HK-2 (cell line): ENCODE measurements at regions not wholly inside any gene's neighbourhood (a gene's known extent, or its start where the extent isn't known, plus 50 kb on each side); places are given as distances from the start of the nearest gene placed in this dataset.
"Not testable (repeated sequence)": the region's sequence is repeated elsewhere in the genome, so short reads cannot be mapped to it uniquely, and the experiment has no call there.

Experiments used
- DNase-seq: peaks from one replicate; pipeline ENCODE4 v3.0.0-alpha.2; 2018; ENCODE audit not compliant: unreplicated experiment

DNA sequence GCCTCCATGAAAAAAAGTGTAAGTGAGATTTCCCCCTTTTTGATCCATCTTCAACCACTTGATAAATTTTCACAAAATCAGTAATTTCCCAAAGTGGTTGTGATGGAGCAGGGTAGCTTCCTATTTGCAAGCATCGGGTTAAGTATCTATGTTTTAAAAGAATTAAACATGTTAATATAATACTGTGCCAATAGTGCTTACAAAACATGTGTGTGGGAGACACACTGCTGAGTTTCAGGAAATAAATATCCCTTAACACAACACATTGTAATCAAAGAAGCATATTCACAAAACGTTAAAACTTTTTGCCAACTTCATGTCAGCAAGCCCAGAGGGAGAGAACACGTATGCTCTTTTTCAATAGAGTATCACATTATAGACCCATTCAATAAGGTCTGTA, 526.9 kb downstream of the TTLL7 start:
- DNase-seq = not testable (repeated sequence)

DNA sequence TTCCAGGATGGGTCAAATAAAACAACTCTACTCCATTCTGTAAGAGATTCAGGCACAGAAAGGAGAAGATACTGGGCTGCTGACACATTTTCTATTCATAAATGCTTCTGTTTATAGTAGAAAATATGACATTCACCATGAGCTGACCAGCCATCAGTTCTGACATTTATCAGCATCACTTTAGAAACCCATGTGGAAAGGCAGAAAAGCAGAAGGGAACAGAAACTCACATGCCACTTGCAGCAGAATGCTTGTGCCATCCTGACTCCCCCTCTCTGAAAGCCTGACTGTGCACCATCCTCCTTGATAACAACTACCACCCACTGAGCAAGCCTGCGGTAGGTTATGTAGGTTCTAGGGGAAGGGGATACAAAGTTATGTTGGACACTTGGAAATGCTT, 527.7 kb downstream of the TTLL7 start:
- not testable (repeated sequence) for DNase-seq

DNA sequence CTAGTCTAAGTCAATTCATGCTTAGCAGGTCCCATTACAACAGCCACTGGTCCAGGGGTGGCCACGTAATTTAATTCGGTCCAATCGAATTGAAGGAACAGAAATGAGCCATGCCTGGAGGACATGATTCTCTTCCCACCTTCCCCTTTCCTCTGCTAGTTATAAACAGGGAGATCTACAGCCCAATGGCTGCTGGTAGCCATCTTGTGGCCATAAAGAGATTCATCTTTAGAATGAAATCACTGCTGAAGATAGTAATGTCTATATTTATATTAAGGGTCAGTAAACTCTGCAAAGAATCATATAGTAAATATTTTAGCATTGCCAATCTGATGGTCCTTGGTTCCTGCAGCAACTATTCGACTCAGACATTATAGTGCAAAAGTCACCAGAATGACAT, 530.6 kb downstream of the TTLL7 start:
- not testable (repeated sequence) for DNase-seq

DNA sequence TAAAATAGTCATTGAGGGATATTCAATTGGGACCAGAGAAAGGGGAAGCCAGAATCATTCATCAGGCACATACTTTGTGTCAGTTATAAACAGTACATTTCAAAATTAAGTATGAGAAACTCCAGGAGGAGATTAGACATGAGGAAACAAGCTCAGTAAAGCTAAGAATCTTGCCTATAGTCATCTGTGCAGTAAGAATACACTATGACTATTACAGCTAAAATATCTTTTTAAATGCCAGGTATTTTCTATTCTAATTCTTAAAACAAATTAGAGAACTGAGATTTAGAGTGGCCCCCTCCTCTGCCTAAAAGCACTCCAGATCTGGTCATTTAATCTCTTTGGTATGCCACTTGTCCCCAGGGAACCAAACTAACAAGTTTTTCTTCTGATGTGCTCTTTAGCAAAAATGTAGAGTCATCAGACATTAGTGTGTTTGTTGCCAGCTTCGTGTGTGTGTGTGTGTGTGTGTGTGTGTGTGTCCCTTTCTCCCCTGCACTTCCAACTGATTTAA, 541.1 kb downstream of the TTLL7 start:
- not testable (repeated sequence) for DNase-seq

DNA sequence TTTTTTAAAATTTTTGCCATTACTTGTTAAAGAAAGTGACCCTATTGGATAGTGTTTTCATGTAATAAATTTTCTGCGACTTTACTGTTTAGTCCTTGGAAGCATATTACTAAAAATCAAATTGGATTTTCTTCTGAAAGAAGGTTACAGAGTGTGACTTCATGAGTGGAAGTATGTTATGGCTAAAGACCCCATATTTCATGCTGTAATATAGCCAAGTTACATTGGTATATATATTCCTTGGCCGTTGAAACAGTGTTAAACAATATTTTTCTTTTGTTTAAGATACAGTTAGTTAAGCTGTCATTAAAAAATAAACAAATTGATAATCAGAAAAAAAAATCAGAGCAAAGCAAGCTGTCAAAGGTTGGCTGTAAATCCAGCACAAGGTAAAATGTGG, 541.7 kb downstream of the TTLL7 start:
- DNase-seq = not testable (repeated sequence)

DNA sequence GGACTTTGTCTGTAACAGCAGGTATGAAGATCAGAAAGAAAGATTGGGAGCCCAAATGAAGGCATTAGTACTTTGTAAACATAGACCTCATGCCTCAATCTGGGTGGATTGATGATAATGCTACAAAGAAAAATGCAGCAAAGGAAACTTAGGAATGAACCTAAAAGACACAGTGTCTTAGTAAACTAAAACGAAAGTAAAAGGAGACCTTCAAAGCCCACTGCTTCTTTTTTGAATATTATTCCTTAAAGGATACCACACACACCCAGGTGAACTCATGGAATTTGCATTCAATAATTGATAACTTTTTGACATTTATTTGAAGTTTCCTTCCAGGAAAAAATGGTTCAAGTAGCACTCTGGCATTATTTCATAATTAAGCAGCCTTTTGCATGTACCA, 543.2 kb downstream of the TTLL7 start:
- DNase-seq = not testable (repeated sequence)

DNA sequence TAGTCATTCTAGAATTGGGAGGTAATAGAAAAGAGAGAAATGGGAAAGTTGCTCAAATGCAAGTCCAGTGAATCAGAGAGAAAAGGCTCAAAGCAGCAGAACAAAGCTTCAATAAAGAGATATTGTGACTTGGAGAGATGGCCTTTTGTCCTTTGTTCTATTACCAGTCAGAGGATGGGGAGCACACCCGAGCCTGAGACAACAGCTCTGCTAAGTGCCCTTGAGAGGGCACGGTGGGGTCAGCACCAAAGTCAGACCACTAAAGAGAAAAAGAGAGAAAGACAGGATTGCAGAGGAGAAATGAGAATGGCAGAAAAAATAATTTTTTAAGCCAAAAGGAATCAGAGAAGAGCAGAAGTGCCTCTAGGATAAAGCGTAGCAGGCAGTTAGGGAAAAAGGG, 553.1 kb downstream of the TTLL7 start:
- DNase-seq = not testable (repeated sequence)

DNA sequence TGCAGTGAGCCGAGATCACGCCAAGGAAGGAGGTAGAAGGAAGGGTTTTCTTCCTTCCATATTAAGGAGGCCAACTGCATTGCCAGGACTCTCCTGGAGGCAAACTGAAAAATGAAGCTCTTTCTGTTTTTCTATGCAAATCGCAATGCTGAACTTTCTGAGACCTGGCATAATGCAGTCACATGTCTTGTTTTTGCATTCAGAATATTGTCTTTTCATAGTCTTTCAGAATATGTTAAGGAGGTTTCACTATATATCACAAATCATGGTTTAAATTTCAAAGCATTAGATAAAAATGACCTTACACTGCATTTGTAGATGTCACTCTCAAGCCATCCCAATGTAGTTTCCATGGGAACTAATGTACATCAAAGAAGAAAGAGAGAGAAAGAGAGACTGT, 556.5 kb downstream of the TTLL7 start:
- DNase-seq = not testable (repeated sequence)

DNA sequence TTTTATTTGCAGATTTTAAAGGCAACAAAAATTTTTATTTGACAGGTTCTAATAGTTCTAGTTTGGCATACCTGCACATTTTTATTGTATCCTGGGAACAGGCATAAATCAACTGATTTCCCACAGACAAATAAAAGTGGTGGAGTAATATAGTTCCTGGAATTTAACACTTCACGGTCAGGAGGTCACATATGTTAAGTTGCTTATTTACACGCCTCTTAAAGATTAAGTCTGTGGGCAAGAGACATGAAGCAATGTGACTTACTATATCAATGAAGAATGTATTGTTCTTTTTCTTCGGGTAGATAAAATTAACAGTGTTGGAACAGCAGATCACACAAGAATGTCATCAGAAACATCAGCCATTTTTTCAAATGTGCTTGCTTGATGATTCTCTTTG, 558.3 kb downstream of the TTLL7 start:
- not testable (repeated sequence) for DNase-seq

DNA sequence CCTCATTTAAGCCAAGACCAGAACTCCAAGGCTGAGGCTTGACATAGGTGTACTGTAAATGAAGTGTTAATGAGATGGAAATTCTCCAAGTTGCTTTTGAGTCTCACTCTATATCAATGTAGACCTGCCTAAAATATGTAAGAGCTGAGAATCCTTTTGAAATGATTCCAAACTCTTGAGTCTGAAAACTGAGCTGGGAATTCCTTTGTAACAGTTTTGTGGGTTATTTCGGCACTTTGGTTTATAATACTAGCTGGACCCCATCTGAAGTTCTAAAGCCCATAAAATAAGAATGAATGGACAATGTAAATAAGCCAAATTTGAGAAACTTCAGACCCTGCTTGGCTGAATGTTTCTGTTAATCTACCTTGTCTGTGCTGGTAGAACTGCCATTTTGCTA, 558.9 kb downstream of the TTLL7 start:
- not testable (repeated sequence) for DNase-seq

DNA sequence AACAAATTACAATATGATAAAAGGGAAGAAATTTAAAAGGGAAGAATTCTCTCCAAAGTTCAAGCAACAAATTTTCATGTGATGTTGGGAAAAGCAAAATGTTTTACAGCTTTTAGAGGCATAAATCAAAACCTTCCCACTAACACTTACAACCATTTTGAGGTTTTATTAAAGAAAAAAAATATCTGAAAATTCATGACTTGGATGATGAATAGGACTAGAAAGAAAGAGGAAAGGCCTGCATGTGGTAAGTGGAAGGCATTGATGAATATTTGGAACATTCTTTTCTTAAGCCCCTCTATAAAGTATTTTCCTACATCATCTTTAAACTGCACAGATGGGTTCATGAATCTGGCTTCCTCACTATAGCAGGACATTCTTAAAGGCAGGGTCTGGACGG, 560.6 kb downstream of the TTLL7 start:
- not testable (repeated sequence) for DNase-seq

DNA sequence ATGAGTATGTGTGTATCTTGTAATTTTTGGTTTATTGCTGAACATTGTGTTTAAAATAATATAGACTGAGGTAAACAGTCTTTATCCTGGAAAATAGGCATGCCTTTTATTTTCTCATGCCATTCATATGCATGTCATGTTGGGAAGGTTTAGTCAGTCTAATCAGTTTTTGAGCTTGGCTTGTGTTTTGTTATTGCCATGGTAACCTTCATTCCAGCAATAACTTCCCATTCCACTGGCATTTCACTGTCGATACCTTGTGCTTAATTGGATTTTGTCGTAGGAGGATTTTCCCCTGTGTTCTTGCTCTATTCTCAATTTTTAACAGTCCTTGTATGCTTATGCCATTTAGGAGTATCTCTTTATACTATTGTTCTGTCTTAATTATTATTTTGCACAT, 563.6 kb downstream of the TTLL7 start:
- not testable (repeated sequence) for DNase-seq

DNA sequence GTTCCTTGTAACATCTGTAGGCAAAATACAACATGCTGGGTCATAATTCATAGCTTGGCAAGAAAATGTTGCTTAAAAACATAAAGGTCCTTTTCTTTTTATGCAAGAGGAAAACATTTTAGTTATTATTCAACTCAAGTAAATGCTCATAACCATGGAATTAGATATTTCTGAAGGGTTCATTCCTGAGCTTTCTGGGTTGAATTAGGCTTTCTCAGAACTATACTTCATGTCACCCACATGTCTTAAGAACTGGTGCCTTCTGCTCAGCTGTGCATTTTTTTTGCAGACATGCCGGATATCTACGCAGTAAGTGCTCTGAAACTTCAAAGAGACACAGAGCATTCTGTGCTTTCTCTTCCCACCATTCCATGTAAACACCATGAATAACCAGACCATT, 571.4 kb downstream of the TTLL7 start:
- DNase-seq = not testable (repeated sequence)

DNA sequence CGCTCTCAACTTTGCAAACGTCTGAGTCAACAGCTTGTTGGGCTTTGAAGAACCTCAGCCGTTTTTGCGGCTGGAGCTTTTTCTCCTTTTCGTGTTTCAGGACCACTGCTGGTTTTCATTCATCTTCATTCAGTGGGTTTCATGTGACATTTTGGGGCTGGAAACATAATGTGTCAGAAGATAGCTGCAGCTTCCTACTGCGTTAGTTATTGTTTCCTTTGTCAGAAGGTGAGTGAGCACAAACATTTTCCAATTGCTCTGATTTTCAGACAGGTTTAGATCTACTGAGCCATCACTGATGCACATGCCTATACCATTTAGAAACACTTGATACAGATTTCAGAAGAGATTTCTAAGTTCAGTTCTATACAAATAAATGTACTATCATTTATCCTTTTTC, 575.5 kb downstream of the TTLL7 start:
- not testable (repeated sequence) for DNase-seq

DNA sequence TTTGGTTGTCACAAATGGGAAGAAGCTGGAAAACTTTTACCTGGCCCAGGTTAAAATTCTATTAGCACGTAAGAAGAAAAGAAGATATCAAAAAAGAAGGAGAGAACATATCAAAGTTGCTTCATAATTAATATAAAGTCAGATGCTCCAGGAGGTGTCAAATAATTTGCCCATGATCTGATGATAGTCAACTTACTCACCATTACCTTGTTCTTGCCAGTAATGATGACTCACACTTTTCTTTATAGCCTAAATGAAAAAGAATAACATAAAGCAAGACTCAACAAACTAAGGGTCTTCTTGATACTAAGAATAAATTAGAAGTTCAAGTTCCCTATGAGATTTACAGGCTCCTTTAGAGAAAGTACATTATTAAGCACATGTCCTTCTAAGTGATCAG, 580.4 kb downstream of the TTLL7 start:
- DNase-seq = no peak

DNA sequence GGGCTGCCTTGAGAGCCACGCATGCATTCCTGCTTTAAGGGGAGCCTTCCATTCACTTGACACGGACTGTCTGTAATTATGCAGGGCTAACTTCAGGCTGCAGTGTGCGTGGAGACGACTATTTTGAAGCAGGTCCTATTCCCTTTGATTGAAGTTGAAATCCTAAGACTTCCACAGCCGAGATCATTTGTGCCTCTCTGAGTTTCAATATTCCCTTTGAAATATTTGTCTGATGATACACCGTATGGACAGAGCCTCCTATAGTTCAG, 585.2 kb downstream of the TTLL7 start:
- not testable (repeated sequence) for DNase-seq

DNA sequence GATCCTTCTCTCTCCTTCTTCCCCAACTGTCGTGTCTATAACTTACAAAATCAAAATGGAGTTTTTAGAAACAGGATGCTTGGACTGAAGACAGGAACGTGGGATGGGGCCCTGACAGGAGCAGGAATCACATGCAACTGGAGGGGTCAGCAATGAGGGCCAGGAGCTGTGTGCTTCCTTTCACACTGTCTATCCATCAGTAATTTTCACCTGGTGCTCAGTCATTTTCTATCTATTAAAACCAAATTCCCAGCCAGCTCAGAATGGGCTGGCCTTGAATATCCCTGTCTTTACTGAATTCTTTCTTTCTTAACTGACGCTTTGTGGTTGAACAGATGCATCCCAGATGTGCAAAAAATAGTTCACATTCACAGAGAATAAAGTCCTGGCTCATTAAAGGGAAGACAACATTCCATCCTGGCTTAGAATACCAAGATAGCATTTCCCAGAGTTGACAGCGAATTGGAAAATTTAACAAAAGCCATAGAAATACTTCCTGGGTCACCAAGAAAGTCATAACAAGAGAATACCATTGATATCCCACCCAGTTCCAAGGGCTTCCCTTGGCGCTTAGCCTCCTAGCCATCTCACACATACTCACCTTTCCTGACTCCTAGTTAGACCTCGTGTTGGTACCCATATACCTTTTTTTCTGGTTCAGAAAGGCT, 588.1 kb downstream of the TTLL7 start:
- DNase-seq = not testable (repeated sequence)

DNA sequence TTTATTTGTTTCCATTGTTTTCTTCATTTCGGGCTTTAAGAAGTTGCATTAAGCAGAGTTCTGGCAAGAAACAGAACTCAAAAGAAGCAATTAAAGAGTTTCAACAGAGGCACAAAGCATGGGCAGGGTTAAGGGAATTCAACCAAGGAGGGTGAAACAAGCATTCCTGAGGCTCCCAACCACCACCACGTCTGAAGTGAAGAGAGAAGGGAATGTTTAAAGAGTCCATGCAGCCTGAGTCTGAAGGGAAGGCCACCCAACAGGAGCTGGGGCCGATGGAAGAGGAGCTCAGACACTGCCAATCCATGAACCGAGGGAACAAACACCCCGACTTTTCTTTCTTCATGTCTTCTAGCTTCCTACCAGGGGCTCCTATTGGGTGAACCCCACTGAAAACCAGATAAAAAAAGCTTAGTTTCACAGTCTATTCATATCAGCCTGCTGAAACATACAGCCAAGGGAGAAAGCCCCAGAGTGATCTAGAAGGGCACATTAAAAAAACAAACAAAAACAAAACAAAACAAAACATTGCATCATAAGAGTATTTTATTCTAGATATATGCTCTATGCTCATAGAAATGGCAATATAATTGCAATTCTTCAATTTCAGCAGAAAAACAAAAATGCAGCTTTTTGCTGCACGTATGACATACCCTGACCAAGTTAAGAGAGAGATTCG, 592.1 kb downstream of the TTLL7 start:
- DNase-seq = not testable (repeated sequence)

DNA sequence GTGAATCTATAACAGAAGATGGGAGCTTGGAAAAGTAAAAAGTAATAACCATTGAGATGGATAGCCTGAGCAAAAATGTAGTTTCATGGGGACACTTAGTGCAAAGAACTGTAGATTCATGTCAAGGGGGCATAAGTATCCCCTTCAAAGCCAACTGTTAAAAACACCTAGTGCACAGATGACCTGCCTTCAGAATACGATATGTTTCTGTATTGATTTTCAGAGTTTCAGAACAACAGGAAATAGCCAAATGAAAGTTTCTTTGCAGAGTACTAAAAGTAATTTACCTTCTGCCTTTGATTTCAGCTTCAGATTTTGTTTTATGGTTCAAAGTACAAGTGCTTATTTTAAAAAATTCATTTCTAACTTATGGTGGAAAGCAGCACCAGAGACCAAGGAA, 593.1 kb downstream of the TTLL7 start:
- not testable (repeated sequence) for DNase-seq

DNA sequence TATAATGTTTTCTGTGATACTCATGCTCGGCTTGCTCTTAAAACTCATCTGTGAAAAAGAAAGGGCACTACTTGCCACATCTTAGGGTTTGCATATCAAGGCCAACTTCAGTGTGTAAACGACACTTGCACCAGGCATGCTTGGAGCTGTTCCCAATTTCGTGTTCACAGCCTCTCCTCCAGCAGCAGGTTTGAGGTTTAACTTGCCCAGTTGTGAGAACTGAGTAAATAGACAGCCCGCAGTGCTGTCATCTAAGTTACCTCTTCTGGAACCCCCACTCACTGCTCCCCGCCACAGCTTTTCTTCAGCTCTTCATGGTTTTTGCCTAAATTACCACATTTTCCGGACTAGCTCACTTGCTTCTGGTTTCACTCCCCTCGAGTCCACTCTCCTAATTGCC, 595.4 kb downstream of the TTLL7 start:
- not testable (repeated sequence) for DNase-seq

DNA sequence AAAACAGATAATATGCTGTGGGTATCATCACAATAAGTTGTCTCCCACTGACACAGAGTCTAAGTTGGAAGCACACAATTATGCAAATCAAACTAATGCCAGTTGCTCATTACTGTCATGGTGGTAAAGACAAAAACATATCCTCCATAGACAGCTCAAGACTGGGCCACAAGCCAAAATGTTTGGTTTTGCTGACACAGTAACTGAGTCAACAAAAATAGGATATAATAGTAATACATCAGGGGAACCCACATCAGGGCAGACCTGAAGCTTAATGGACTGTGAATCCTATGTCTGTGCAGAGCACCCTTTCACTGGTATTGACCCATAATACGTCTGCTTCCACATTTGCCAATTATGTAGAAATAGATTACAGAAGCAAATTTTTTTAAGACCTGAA, 597.8 kb downstream of the TTLL7 start:
- not testable (repeated sequence) for DNase-seq

DNA sequence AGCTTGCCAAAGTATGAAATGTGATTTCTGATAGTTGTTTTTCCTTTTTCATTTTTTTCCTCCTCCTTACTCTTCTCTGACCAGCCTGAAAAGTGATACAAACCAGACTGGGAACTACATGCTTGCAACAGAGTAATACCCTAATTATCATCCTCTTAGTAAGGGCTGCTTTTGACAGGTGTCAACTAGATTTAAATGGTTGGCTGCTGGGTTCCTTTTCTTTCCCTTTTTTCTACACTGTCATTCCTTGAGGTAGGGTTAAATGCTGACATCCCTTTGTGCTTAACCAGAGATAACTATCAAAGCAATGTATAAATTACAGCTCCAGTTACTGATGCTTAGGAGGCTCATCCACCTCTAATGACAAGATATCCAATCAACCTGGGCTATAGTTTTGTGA, 598.8 kb downstream of the TTLL7 start:
- DNase-seq = not testable (repeated sequence)

DNA sequence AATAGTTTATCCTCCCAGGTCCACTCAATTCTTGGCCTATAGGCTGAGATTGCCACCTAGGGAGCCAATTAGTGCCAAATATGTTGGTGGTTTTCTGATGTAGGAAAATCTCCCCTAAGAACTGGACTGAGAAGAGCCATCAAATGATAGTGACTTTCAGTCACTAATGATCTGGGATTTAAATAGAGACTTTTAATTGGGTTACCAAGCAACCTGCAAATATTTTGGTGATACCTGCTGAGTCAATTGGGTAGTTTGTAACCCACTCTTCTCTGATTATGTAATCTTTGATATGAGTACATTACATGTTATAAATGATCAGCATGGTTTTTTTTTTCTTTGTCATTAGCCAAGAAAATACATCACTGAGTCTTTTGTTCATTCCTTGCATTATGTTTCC, 600.8 kb downstream of the TTLL7 start:
- DNase-seq = not testable (repeated sequence)

DNA sequence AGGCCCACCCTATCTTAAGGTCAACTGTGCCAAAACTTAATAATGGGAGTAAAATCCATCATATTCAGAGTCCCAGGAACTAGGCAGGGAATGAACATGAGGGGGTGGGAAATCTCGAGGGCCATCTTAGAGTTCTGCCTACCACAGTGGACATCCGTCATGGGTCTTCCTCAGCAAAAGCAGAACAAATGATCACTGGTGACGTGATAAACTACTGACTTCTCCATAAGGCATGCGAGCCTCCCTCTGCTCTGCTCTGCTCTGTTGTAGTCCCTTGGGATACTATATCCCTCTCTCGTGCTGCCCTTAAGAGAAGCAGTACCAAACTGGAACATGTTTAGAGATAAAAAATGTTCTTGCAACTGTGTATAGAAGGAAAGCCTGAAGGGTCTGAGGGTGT, 603.8 kb downstream of the TTLL7 start:
- DNase-seq = not testable (repeated sequence)
